NOMO-1 (cell line): ENCODE measurements at regions not wholly inside any gene's neighbourhood (a gene's known extent, or its start where the extent isn't known, plus 50 kb on each side); places are given as distances from the start of the nearest gene placed in this dataset.
"Not testable (repeated sequence)": the region's sequence is repeated elsewhere in the genome, so short reads cannot be mapped to it uniquely, and the experiment has no call there.

ENCODE experiments used
- DNase-seq, 2 experiments: peaks; one replicate each; lab custom pipeline; 2025; ENCODE audit not compliant: unreplicated experiment in 2 of 2; lab: John Stamatoyannopoulos, UW

GRCh38 chr5:24232041-24232440 lies 412.7 kb downstream of the CDH10 start:
- no peak for DNase-seq

GRCh38 chr5:24232929-24233498 lies 411.8 kb downstream of the CDH10 start:
- DNase-seq = peak in 1 of 2 experiments; percentile 38

GRCh38 chr5:24235946-24236345 lies 408.8 kb downstream of the CDH10 start:
- DNase-seq = peak; percentile 62 to 87

GRCh38 chr5:24245821-24246220 lies 399.0 kb downstream of the CDH10 start:
- no peak for DNase-seq

- no peak for DNase-seq
Observed at GRCh38 chr5:24264547-24264946, 380.2 kb downstream of the CDH10 start.

- no peak for DNase-seq
Observed at GRCh38 chr5:24265306-24265705, 379.5 kb downstream of the CDH10 start.

GRCh38 chr5:24268482-24269056 lies 376.2 kb downstream of the CDH10 start:
- DNase-seq = no peak

GRCh38 chr5:24271702-24272118 lies 373.1 kb downstream of the CDH10 start:
- DNase-seq = not testable (repeated sequence)

GRCh38 chr5:24272741-24273140 lies 372.0 kb downstream of the CDH10 start:
- no peak for DNase-seq

GRCh38 chr5:24280215-24280614 lies 364.6 kb downstream of the CDH10 start:
- DNase-seq = no peak

GRCh38 chr5:24281818-24282217 lies 363.0 kb downstream of the CDH10 start:
- no peak for DNase-seq

- DNase-seq = no peak
Observed at GRCh38 chr5:24289582-24290335, 355.0 kb downstream of the CDH10 start.

GRCh38 chr5:24290536-24290935 lies 354.2 kb downstream of the CDH10 start:
- no peak for DNase-seq

- no peak for DNase-seq
Observed at GRCh38 chr5:24291916-24292315, 352.9 kb downstream of the CDH10 start.

- DNase-seq = no peak
Observed at GRCh38 chr5:24294333-24294732, 350.4 kb downstream of the CDH10 start.

GRCh38 chr5:24314106-24314505 lies 330.7 kb downstream of the CDH10 start:
- DNase-seq = no peak

- DNase-seq = no peak
Observed at GRCh38 chr5:24320643-24321042, 324.1 kb downstream of the CDH10 start.

- no peak for DNase-seq
Observed at GRCh38 chr5:24325306-24325832, 319.4 kb downstream of the CDH10 start.

GRCh38 chr5:24331531-24331930 lies 313.2 kb downstream of the CDH10 start:
- no peak for DNase-seq

- no peak for DNase-seq
Observed at GRCh38 chr5:24347158-24347557, 297.6 kb downstream of the CDH10 start.

GRCh38 chr5:24351285-24351684 lies 293.5 kb downstream of the CDH10 start:
- no peak for DNase-seq

- no peak for DNase-seq
Observed at GRCh38 chr5:24353016-24353415, 291.8 kb downstream of the CDH10 start.
